PC-9 (cell line): ENCODE measurements at regions not wholly inside any gene's neighbourhood (a gene's known extent, or its start where the extent isn't known, plus 50 kb on each side); places are given as distances from the start of the nearest gene placed in this dataset.

Experiments
- CTCF ChIP-seq: fragments of 200-600 bp; sonication (generic); conservative IDR thresholded peaks from 2 replicates; pipeline ENCODE4 v1.6.1; 2017; ENCODE audit warnings: mixed run types, antibody characterized with exemption, mild to moderate bottlenecking, moderate library complexity
- EZH2 ChIP-seq: fragments of 200-600 bp; sonication (generic); IDR thresholded peaks from 2 replicates; pipeline ENCODE4 v1.8.0; 2017; ENCODE audit warnings: antibody characterized with exemption, low read depth

- no peak for TF ChIP-seq EZH2
- TF ChIP-seq CTCF: no peak
These were observed 287.4 kb upstream of the DCBLD2 start for GRCh38 chr3:99188936-99189335.
